ENCODE measurements at regions not wholly inside any gene's neighbourhood (a gene's known extent, or its start where the extent isn't known, plus 50 kb on each side); places are given as distances from the start of the nearest gene placed in this dataset.

- DNase-seq: no peak
Measured at GRCh38 chr1:96334236-96334557, 387.4 kb upstream of the PTBP2 start.

GRCh38 chr1:96338622-96339021 lies 383.0 kb upstream of the PTBP2 start:
- no peak for DNase-seq

GRCh38 chr1:96340686-96341085 lies 380.9 kb upstream of the PTBP2 start:
- no peak for DNase-seq

- no peak for DNase-seq
Measured at GRCh38 chr1:96346719-96347118, 374.9 kb upstream of the PTBP2 start.

- DNase-seq: no peak
Measured at GRCh38 chr1:96349896-96350295, 371.7 kb upstream of the PTBP2 start.

GRCh38 chr1:96352733-96353132 lies 368.9 kb upstream of the PTBP2 start:
- DNase-seq: no peak

- DNase-seq: no peak
Measured at GRCh38 chr1:96355521-96355920, 366.1 kb upstream of the PTBP2 start.

- no peak for DNase-seq
Measured at GRCh38 chr1:96355961-96356360, 365.6 kb upstream of the PTBP2 start.

DNA sequence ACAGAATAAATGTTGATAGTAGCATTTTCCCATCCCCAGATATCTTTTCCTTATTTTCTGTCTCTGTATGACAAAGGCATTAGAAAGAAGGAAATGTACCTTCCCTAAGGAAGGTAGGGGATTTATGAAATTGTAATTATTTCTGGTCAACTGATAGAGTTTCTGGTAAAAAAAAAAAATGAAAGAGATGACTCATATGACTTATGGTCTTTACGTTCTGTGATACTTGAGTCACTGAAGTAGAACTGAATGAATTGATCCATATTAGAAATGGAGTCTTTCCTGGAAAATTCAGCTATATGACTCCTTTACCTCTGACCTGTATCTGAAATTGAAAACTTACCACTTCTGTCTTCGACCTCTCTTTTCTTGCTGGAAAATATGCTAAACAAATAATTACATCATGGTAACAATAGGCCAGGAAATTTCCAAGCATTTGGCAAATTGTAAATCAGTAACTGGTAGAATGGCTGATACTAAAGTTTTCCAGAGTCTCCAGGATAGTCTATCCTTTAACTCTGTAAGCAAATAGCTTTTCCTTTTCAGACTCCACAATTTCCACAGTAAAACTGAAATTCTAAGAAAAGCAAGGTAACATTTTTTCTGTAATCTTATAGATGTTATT lies 364.3 kb upstream of the PTBP2 start:
- DNase-seq: no peak

DNA sequence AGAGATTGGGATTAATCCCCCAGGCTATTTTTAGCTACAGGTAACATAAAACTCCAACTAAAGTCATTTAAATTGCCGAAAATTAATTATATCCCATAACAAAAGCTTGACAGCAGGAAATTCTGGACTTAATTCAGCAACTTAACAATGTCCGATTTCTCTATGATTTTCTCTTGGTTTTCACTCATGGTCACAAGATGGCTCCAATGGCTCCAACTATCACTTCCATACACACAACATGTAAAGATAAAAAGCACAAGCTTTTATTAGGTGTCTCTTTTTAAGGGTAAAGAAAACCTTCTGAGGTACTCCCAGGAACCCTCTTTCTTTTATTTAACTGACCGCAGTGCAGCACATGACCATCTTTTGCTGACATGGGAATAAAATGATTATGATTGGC lies 363.5 kb upstream of the PTBP2 start:
- DNase-seq: no peak

GRCh38 chr1:96360036-96360795 lies 361.4 kb upstream of the PTBP2 start:
- DNase-seq: peak; percentile 26

- DNase-seq: no peak
Measured at GRCh38 chr1:96361271-96361856, 360.2 kb upstream of the PTBP2 start.

GRCh38 chr1:96361961-96362360 lies 359.6 kb upstream of the PTBP2 start:
- peak; percentile 29 for DNase-seq

- peak; percentile 99 for DNase-seq
Measured at GRCh38 chr1:96362623-96363022, 359.0 kb upstream of the PTBP2 start.

DNA sequence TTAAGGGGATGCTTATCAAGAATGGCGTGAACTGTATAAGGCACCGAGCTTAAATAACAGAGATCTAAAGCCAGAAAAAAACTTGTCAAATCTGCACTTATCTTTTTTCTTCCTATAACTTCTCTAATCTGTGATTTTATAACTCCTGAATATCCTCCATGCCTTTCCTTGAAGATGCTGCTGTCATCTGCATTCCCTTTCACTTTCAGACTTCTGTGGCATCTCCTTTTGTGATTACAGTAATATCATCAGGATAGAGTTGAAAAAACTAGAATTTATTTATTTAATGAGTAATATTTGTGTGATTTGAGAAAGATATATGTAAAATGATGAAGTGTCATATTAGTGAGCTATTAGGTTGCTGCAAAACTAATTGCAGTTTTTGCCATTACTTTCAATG lies 357.8 kb upstream of the PTBP2 start:
- DNase-seq: peak; percentile 48

DNA sequence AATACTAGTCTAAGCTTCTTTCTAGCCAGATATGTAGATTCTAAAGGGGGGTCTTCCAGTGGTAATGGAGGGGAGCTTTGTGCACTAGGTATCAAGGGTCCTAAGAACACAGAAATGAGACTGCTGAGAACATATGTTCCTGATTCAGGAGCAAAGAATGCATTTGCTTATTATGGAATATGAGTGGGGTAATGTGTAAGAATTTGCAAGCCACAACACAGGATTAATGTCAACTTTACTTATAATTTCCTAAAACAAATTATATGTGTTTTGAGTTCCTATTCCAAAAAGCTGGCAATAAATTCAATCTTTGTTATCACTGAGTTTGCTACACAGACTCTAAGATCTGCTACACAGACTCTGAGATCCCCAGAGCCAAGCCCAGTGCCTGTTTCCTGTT lies 357.0 kb upstream of the PTBP2 start:
- DNase-seq: peak; percentile 76

GRCh38 chr1:96365076-96365475 lies 356.5 kb upstream of the PTBP2 start:
- DNase-seq: peak; percentile 27

DNA sequence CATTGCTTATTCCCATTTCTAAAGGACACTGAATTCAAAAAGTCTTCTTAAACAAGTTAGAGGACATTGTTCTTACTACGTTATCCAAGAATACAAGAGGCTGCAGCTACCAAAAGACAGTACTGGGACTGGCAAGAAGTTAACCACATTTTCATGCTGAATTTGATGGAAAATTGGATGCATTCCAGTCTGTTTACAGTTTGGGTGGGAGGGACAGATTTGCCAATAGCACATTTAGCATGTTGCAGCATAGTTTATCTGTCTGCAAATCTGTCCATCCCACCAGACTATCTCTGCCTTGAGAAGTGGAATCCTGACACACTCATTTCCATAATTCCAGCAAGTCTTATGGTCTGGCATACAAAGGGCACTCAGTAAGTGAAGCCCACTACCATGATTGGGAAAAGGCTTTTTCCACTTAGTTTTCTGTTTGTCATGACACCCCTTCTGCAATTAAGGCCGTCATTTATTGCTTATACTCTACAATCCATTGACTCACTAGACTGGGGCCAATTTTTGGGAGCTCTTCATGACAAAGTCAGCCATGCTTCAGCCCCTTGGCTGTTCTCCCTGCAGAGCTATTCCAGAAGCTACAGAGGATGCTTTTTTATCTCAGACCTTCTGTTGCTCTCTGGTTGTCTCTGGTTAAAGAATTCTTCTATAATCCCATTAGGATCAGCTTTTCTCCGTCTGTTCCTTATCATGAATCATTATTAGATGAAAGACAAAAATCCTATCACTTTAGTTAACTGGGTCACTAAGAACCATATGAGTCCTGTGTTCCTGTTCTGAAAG lies 355.8 kb upstream of the PTBP2 start:
- peak; percentile 62 for DNase-seq

DNA sequence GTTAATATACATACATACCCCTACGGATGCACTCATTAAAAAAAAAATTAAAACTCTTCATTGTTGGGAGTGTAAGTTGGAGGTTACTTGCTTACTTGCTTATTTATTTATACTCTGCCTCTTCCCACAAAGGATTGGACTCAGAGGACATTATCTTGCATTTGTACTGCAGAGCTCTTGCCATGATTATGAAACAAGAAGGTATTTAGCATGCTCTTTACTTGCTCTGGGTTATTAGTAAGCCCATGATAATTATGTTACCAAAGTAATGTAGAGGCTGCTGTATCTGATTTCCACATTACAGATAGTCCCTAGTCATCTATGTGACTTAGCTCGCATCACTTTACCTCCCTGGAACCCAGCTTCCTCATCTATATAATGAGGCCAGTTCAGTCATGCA lies 355.1 kb upstream of the PTBP2 start:
- DNase-seq: no peak

- peak; percentile 22 for DNase-seq
Measured at GRCh38 chr1:96367791-96368190, 353.8 kb upstream of the PTBP2 start.

DNA sequence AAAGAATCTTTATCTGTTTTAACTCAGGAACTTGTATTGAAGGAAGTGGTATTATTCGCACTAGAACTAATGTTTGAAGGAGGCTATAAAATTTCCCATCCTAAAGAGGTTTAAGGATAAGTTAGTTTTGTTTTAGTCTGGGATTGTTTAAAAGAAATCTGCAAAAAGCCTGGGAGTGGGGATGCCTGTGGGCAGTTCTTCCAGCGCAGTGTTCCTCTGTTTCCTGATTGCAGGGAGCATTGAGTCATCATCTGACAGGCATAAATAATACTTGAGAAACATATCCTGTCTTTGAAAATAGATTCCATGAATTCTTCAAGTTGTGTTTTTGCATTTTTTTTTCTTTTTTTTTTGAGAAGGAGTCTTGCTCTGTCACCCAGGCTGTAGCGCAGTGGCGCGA lies 350.8 kb upstream of the PTBP2 start:
- peak; percentile 95 for DNase-seq

DNA sequence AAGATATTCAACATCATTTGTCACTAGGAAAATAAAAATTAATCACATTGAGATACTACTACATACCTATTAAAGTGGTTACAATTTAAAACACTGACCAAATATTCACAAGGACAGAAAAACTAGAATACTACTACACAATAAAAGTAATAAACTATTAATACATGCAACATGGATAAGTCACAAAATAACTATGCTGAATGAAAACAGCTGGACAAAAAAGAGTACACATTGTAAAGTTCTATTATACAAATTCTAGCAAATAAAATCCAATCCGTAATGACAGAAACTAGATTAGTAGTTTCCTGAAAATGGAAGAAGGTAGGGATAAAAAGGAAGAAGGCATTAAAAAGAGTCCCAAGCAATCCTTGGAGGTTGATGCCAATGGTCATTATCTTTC lies 348.7 kb upstream of the PTBP2 start:
- peak; percentile 41 for DNase-seq

- DNase-seq: peak; percentile 48
Measured at GRCh38 chr1:96374076-96374762, 347.4 kb upstream of the PTBP2 start.
